HCEC 1CT (cell line): ENCODE measurements at regions not wholly inside any gene's neighbourhood (a gene's known extent, or its start where the extent isn't known, plus 50 kb on each side); places are given as distances from the start of the nearest gene placed in this dataset.
"Not testable (repeated sequence)": the region's sequence is repeated elsewhere in the genome, so short reads cannot be mapped to it uniquely, and the experiment has no call there.

ENCODE experiments used
- DNase-seq: peaks from one replicate; pipeline ENCODE4 v3.0.0-alpha.2; 2017

- DNase-seq = no peak
Measured at GRCh38 chr2:88930659-88931058, 239.2 kb downstream of the RPIA start.

- no peak for DNase-seq
Measured at GRCh38 chr2:88932686-88933085, 241.2 kb downstream of the RPIA start.

- no peak for DNase-seq
Measured at GRCh38 chr2:88933091-88933490, 241.6 kb downstream of the RPIA start.

- DNase-seq = no peak
Measured at GRCh38 chr2:88933980-88934379, 242.5 kb downstream of the RPIA start.

GRCh38 chr2:88941178-88941577, 249.7 kb downstream of the RPIA start:
- DNase-seq = not testable (repeated sequence)

- DNase-seq = no peak
Measured at GRCh38 chr2:88942798-88943197, 251.3 kb downstream of the RPIA start.

GRCh38 chr2:88949336-88949735, 257.9 kb downstream of the RPIA start:
- no peak for DNase-seq

GRCh38 chr2:88950010-88950409, 258.5 kb downstream of the RPIA start:
- DNase-seq = no peak

GRCh38 chr2:88955607-88956006, 264.1 kb downstream of the RPIA start:
- no peak for DNase-seq

GRCh38 chr2:88959480-88960204, 268.2 kb downstream of the RPIA start:
- no peak for DNase-seq

GRCh38 chr2:88961323-88961722, 269.9 kb downstream of the RPIA start:
- not testable (repeated sequence) for DNase-seq

- no peak for DNase-seq
Measured at GRCh38 chr2:88967844-88968243, 276.4 kb downstream of the RPIA start.

- DNase-seq = not testable (repeated sequence)
Measured at GRCh38 chr2:88978011-88978410, 286.5 kb downstream of the RPIA start.

- not testable (repeated sequence) for DNase-seq
Measured at GRCh38 chr2:88978446-88978845, 287.0 kb downstream of the RPIA start.

- not testable (repeated sequence) for DNase-seq
Measured at GRCh38 chr2:88984079-88984478, 292.6 kb downstream of the RPIA start.

GRCh38 chr2:88986721-88987330, 295.4 kb downstream of the RPIA start:
- DNase-seq = not testable (repeated sequence)

GRCh38 chr2:88988617-88989016, 297.1 kb downstream of the RPIA start:
- not testable (repeated sequence) for DNase-seq

GRCh38 chr2:88992819-88993218, 301.3 kb downstream of the RPIA start:
- not testable (repeated sequence) for DNase-seq

- DNase-seq = not testable (repeated sequence)
Measured at GRCh38 chr2:88994856-88995255, 303.4 kb downstream of the RPIA start.

GRCh38 chr2:88996588-88996987, 305.1 kb downstream of the RPIA start:
- not testable (repeated sequence) for DNase-seq

- no peak for DNase-seq
Measured at GRCh38 chr2:88999365-88999764, 307.9 kb downstream of the RPIA start.

- DNase-seq = no peak
Measured at GRCh38 chr2:89000235-89000634, 308.8 kb downstream of the RPIA start.

- not testable (repeated sequence) for DNase-seq
Measured at GRCh38 chr2:89004238-89004637, 312.8 kb downstream of the RPIA start.

GRCh38 chr2:89020566-89020965, 329.1 kb downstream of the RPIA start:
- not testable (repeated sequence) for DNase-seq

- not testable (repeated sequence) for DNase-seq
Measured at GRCh38 chr2:89026296-89026695, 334.8 kb downstream of the RPIA start.
